K562 (cell line): ENCODE measurements at regions not wholly inside any gene's neighbourhood (a gene's known extent, or its start where the extent isn't known, plus 50 kb on each side); places are given as distances from the start of the nearest gene placed in this dataset.

Source experiments
- ATAC-seq: fragments of 200-7000 bp; cut with Tn5 transposase; 3 replicates; pipeline ENCODE4 v1.9.1; 2020; ENCODE audit warnings: moderate library complexity
- BruUV-seq: library from RNA; stranded (reverse); fragments of 400-500 nt; replicated peaks from 2 replicates; lab custom pipeline; 2021; lab: Mats Ljungman, UMichigan
- CTCF ChIA-PET: fragments of 300-600 bp; formaldehyde crosslinking; extraction: SDS; loops from one replicate; lab custom pipeline; 2021; ENCODE audit warnings: low intra/inter-chr PET ratio; lab: Yijun Ruan, JAX
- POLR2A ChIA-PET: fragments of 300-600, 350-650 bp; sonication (Branson Sonifier 250); formaldehyde crosslinking; extraction: SDS; loops from one replicate; lab custom pipeline; 2021; ENCODE audit warnings: antibody characterized with exemption, inconsistent platforms; lab: Yijun Ruan, JAX
- DNase-seq, 4 experiments: peaks; one replicate each; pipeline versions ENCODE4 v3.0.0 to v3.0.0-alpha.2; 2011 to 2018; ENCODE audit warnings: low spot score in 3 of 4, mixed read lengths in 3 of 4; ENCODE audit errors: extremely low read depth in 1 of 4
- FAIRE-seq: peaks from 2 replicates; lab custom pipeline; 2011; peaks lifted over from hg19 to GRCh38; lab: Jason Lieb, UNC
- H2AFZ ChIP-seq: 2 replicates; pipeline ENCODE4 v1.6.0; 2011; ENCODE audit warnings: low read depth, low read length, control low read depth, inconsistent platforms
- H3K27ac ChIP-seq: fragments of 200-600 bp; 3 replicates; pipeline ENCODE4 v1.8.0; 2011; ENCODE audit warnings: low read depth, mild to moderate bottlenecking, control low read depth, inconsistent platforms, low read length, moderate library complexity, mixed read lengths; ENCODE audit errors: extremely low read depth
- H3K27me3 ChIP-seq, 2 experiments: fragments of 300-600 bp in 1 of 2; 2 replicates in 1 of 2; 3 replicates in 1 of 2; pipeline versions ENCODE4 v1.6.0 to v1.8.0; 2011; ENCODE audit warnings: inconsistent platforms in 2 of 2, low read length in 2 of 2, mild to moderate bottlenecking in 1 of 2, mixed read lengths in 1 of 2, moderate library complexity in 1 of 2; ENCODE audit not compliant: control insufficient read depth in 2 of 2, insufficient read depth in 2 of 2
- H3K36me3 ChIP-seq: fragments of 300-600 bp; 3 replicates; pipeline ENCODE4 v1.8.0; 2011; ENCODE audit warnings: mild to moderate bottlenecking, low read length, inconsistent platforms; ENCODE audit not compliant: control insufficient read depth, insufficient read depth
- H3K4me1 ChIP-seq, 2 experiments: fragments of 200-600 bp in 1 of 2; replicated peaks in 1 of 2; 2 replicates in 1 of 2; 3 replicates in 1 of 2; pipeline versions ENCODE4 v1.5.1 to v1.8.0; 2011; ENCODE audit warnings: inconsistent platforms in 2 of 2, low read length in 2 of 2, mild to moderate bottlenecking in 1 of 2, mixed read lengths in 1 of 2, moderate library complexity in 1 of 2; ENCODE audit not compliant: control insufficient read depth in 2 of 2, insufficient read depth in 2 of 2
- H3K4me2 ChIP-seq: 2 replicates; pipeline ENCODE4 v1.6.1; 2011; ENCODE audit warnings: low read length, control low read depth, inconsistent platforms, mixed read lengths; ENCODE audit not compliant: insufficient read depth
- H3K4me3 ChIP-seq: fragments of 200-600 bp; sonication (generic), shearing (Covaris generic); 2 replicates; pipeline ENCODE4 v1.5.1; 2016; ENCODE audit warnings: control low read depth, inconsistent platforms
- H3K79me2 ChIP-seq: fragments of 200-600 bp; 3 replicates; pipeline ENCODE4 v1.8.0; 2011; ENCODE audit warnings: low read length, inconsistent platforms; ENCODE audit not compliant: control insufficient read depth, insufficient read depth
- H3K9ac ChIP-seq, 2 experiments: 2 replicates each; pipeline versions ENCODE4 v1.6.0 to v1.6.1; 2011; ENCODE audit warnings: low read depth in 2 of 2, low read length in 2 of 2, control low read depth in 1 of 2, inconsistent platforms in 1 of 2, mild to moderate bottlenecking in 1 of 2, mixed read lengths in 1 of 2; ENCODE audit not compliant: insufficient read depth in 1 of 2
- H3K9me1 ChIP-seq: one replicate; pipeline ENCODE4 v1.6.0; 2011; ENCODE audit warnings: inconsistent platforms, mild to moderate bottlenecking, low read length, moderate library complexity; ENCODE audit not compliant: control insufficient read depth, insufficient read depth
- H3K9me3 ChIP-seq: replicated peaks from 2 replicates; pipeline ENCODE4 v1.5.1; 2011; ENCODE audit warnings: low read depth, low read length, inconsistent platforms; ENCODE audit not compliant: control insufficient read depth, insufficient read depth
- H4K20me1 ChIP-seq: replicated peaks from 2 replicates; pipeline ENCODE4 v1.6.1; 2011; ENCODE audit warnings: low read length, inconsistent platforms, mixed read lengths; ENCODE audit not compliant: control insufficient read depth, insufficient read depth
- C11orf30 ChIP-seq: fragments of 450-650 bp; IDR thresholded peaks from 2 replicates; pipeline ENCODE4 v1.6.1; 2016; ENCODE audit warnings: low read depth, mild to moderate bottlenecking
- CSDE1 ChIP-seq, 2 experiments: fragments of 450-650 bp; IDR thresholded peaks; 2 replicates each; pipeline ENCODE4 v1.6.1; 2016; ENCODE audit warnings: mild to moderate bottlenecking in 1 of 2
- ILK ChIP-seq: fragments of 450-650 bp; IDR thresholded peaks from 2 replicates; pipeline ENCODE4 v1.6.1; 2016; ENCODE audit warnings: missing genetic modification characterization, low read depth, mild to moderate bottlenecking, missing compliant biosample characterization, moderate library complexity, borderline replicate concordance
- MAFG ChIP-seq: fragments of 450-650 bp; conservative IDR thresholded peaks from 2 replicates; pipeline ENCODE4 v1.6.1; 2016; ENCODE audit warnings: missing genetic modification characterization, missing compliant biosample characterization
- MAFK ChIP-seq: IDR thresholded peaks from 2 replicates; pipeline ENCODE4 v1.6.1; 2011; ENCODE audit warnings: low read length, improper control_type of control experiment
- SMARCC2 ChIP-seq: fragments of 450-650 bp; IDR thresholded peaks from 2 replicates; pipeline ENCODE4 v1.6.1; 2017; ENCODE audit warnings: antibody characterized with exemption, moderate library complexity, mild to moderate bottlenecking, low read depth
- TFAM ChIP-seq: fragments of 250-450 bp; sonication (Bioruptor Pico); conservative IDR thresholded peaks from 2 replicates; pipeline ENCODE4 v1.5.0; 2021; ENCODE audit warnings: mild to moderate bottlenecking, moderate library complexity
- ZNF282 ChIP-seq: sonication (generic); formaldehyde crosslinking; IDR thresholded peaks from 2 replicates; pipeline ENCODE4 v1.8.1; 2023; ENCODE audit warnings: missing genetic modification reagents
- ZNF75A ChIP-seq: fragments of 450-650 bp; formaldehyde crosslinking; IDR thresholded peaks from 2 replicates; pipeline ENCODE4 v1.4.0; 2020; ENCODE audit warnings: mild to moderate bottlenecking
- WGBS: fragments of 100-300 bp; shearing (Covaris generic); methylation state at CpG from one replicate; pipeline ENCODE4 v1.1.6; 2016; ENCODE audit warnings: low coverage, mixed read lengths; ENCODE audit not compliant: insufficient coverage; ENCODE audit errors: missing lambda C conversion rate; 5-methylcytosine and 5-hydroxymethylcytosine counted together
- in situ Hi-C: fragments of 300-500 bp; cut with MboI; formaldehyde crosslinking; loops from 4 replicates; pipeline ENCODE4 v1.15.0; 2018; ENCODE audit warnings: inconsistent platforms, mixed read lengths
- intact Hi-C: fragments of 100-400 bp; cut with micrococcal nuclease; formaldehyde crosslinking; loops from 2 replicates; pipeline ENCODE4 v1.14.2; 2022
- TF ChIP-seq, protein P1 (sequence below): fragments of 250-450 bp; sonication (Bioruptor Pico); IDR thresholded peaks from 2 replicates; pipeline ENCODE4 v1.5.0; 2020; ENCODE audit warnings: mild to moderate bottlenecking, borderline replicate concordance
- TF ChIP-seq, protein P2 (sequence below): fragments of 250-450 bp; sonication (Bioruptor Pico); IDR thresholded peaks from 2 replicates; pipeline ENCODE4 v1.8.0; 2021; ENCODE audit warnings: moderate library complexity, mild to moderate bottlenecking, inconsistent platforms
- TF ChIP-seq, protein P3 (sequence below): fragments of 250-450 bp; sonication (Bioruptor Pico); IDR thresholded peaks from 2 replicates; pipeline ENCODE4 v1.5.0; 2021
- TF ChIP-seq, protein P4 (sequence below): fragments of 450-650 bp; formaldehyde crosslinking; IDR thresholded peaks from 2 replicates; pipeline ENCODE4 v1.4.0; 2022; ENCODE audit warnings: mild to moderate bottlenecking, moderate library complexity
- TF ChIP-seq, protein P5 (sequence below): fragments of 450-650 bp; IDR thresholded peaks from 2 replicates; pipeline ENCODE4 v1.6.1; 2014; ENCODE audit warnings: low read depth, mild to moderate bottlenecking, moderate library complexity, borderline replicate concordance
- TF ChIP-seq, protein P6 (sequence below): IDR thresholded peaks from 2 replicates; pipeline ENCODE4 v1.6.1; 2011; ENCODE audit not compliant: insufficient read length; ENCODE audit errors: extremely low read depth

DNA sequence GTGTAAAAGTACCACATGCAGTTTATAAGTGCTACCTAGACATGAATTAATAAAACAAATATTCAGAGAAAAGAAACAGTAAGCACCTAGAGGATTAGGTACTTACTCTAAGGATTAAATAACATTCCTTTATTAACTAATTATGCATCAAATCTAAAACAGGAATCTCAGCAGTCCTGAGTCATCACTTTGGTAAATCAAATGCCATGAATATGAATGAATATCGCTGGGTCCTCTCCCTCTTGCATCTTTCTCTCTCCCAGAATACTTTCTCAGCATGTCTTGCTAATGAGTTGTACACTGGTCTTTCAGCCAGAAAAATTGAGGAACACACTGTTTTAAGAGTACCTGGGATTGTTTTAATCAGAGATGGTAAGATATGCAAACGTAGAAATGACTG is 225.5 kb upstream of the NFE2L3 start:
- H3K9me1 ChIP-seq = no peaks in the 10 kb centered on the region
- peak overlapping the region; percentile 62; the same call in 1 of the 2 replicates for H2AFZ ChIP-seq
- no peak for DNase-seq
- no peaks in the 10 kb centered on the region for H3K79me2 ChIP-seq
- FAIRE-seq = no peak
- H3K36me3 ChIP-seq = no peaks in the 10 kb centered on the region
- CTCF ChIA-PET = no interaction called here
- no peak for ATAC-seq
- H3K4me3 ChIP-seq = no peak overlapping the region
- 0 out of 2 replicates have a peak overlapping the region, but pooled peaks have one; percentile 24 for H3K4me2 ChIP-seq
- in situ Hi-C loops = no loop called here
- no peaks in the 10 kb centered on the region for H4K20me1 ChIP-seq
- intact Hi-C loops = loop anchor here (2.0 kb wide), 1 partner anchor 30 kb away; no protein-coding TSS in a partner anchor
- TSS peak; percentile 54 for BruUV-seq
- H3K9me3 ChIP-seq = no peaks in the 10 kb centered on the region
- H3K27me3 ChIP-seq = no peaks in the 10 kb centered on the region
- H3K27ac ChIP-seq = peak overlapping the region; percentile 61; the same call in 2 of the 3 replicates
- peaks cover 7 to 18% of the 10 kb centered on the region in 2 experiments for H3K4me1 ChIP-seq
- H3K9ac ChIP-seq = no peak overlapping the region
- WGBS = 0% methylated on average over 2 of the region's 2 CpGs
- POLR2A ChIA-PET = interaction anchor here (0.6 kb wide), 1 partner anchor 85 kb away, joined by 3 read pairs; no protein-coding TSS in a partner anchor
- TF ChIP-seq, protein P1, sequence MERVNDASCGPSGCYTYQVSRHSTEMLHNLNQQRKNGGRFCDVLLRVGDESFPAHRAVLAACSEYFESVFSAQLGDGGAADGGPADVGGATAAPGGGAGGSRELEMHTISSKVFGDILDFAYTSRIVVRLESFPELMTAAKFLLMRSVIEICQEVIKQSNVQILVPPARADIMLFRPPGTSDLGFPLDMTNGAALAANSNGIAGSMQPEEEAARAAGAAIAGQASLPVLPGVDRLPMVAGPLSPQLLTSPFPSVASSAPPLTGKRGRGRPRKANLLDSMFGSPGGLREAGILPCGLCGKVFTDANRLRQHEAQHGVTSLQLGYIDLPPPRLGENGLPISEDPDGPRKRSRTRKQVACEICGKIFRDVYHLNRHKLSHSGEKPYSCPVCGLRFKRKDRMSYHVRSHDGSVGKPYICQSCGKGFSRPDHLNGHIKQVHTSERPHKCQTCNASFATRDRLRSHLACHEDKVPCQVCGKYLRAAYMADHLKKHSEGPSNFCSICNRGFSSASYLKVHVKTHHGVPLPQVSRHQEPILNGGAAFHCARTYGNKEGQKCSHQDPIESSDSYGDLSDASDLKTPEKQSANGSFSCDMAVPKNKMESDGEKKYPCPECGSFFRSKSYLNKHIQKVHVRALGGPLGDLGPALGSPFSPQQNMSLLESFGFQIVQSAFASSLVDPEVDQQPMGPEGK (CRISPR knock-in tag) = no peak
- TF ChIP-seq, protein P2, sequence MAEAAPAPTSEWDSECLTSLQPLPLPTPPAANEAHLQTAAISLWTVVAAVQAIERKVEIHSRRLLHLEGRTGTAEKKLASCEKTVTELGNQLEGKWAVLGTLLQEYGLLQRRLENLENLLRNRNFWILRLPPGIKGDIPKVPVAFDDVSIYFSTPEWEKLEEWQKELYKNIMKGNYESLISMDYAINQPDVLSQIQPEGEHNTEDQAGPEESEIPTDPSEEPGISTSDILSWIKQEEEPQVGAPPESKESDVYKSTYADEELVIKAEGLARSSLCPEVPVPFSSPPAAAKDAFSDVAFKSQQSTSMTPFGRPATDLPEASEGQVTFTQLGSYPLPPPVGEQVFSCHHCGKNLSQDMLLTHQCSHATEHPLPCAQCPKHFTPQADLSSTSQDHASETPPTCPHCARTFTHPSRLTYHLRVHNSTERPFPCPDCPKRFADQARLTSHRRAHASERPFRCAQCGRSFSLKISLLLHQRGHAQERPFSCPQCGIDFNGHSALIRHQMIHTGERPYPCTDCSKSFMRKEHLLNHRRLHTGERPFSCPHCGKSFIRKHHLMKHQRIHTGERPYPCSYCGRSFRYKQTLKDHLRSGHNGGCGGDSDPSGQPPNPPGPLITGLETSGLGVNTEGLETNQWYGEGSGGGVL (CRISPR knock-in tag) = no peak
- TF ChIP-seq MAFK (peak; percentile 26; the same call in 1 of the 2 replicates), MAFG (tag) (0 out of 2 replicates have a peak, but pooled peaks have one; percentile 24), C11orf30 (peak; percentile 42; the same call in 1 of the 2 replicates), ZNF75A (CRISPR knock-in tag) (0 out of 2 replicates have a peak, but pooled peaks have one; percentile 12), ZNF282 (CRISPR knock-in tag) (no peak), CSDE1 (IDR thresholded peaks at IDR 0.05) (no peak), TFAM (CRISPR knock-in tag) (no peak), ILK (tag) (no peak), SMARCC2 (no peak)
- TF ChIP-seq, protein P3, sequence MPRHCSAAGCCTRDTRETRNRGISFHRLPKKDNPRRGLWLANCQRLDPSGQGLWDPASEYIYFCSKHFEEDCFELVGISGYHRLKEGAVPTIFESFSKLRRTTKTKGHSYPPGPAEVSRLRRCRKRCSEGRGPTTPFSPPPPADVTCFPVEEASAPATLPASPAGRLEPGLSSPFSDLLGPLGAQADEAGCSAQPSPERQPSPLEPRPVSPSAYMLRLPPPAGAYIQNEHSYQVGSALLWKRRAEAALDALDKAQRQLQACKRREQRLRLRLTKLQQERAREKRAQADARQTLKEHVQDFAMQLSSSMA (CRISPR knock-in tag) = no peak
- TF ChIP-seq, protein P4, sequence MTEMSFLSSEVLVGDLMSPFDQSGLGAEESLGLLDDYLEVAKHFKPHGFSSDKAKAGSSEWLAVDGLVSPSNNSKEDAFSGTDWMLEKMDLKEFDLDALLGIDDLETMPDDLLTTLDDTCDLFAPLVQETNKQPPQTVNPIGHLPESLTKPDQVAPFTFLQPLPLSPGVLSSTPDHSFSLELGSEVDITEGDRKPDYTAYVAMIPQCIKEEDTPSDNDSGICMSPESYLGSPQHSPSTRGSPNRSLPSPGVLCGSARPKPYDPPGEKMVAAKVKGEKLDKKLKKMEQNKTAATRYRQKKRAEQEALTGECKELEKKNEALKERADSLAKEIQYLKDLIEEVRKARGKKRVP (CRISPR knock-in tag) = no peak
- TF ChIP-seq, protein P5, sequence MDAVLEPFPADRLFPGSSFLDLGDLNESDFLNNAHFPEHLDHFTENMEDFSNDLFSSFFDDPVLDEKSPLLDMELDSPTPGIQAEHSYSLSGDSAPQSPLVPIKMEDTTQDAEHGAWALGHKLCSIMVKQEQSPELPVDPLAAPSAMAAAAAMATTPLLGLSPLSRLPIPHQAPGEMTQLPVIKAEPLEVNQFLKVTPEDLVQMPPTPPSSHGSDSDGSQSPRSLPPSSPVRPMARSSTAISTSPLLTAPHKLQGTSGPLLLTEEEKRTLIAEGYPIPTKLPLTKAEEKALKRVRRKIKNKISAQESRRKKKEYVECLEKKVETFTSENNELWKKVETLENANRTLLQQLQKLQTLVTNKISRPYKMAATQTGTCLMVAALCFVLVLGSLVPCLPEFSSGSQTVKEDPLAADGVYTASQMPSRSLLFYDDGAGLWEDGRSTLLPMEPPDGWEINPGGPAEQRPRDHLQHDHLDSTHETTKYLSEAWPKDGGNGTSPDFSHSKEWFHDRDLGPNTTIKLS = no peak
- TF ChIP-seq, protein P6, sequence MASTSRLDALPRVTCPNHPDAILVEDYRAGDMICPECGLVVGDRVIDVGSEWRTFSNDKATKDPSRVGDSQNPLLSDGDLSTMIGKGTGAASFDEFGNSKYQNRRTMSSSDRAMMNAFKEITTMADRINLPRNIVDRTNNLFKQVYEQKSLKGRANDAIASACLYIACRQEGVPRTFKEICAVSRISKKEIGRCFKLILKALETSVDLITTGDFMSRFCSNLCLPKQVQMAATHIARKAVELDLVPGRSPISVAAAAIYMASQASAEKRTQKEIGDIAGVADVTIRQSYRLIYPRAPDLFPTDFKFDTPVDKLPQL = no peak
